Hematopoietic multipotent progenitor cell treated with erythropoietin and hydrocortisone succinate and interleukin-3 and kit ligand, for 4 days (in vitro differentiated cells): ENCODE measurements at regions not wholly inside any gene's neighbourhood (a gene's known extent, or its start where the extent isn't known, plus 50 kb on each side); places are given as distances from the start of the nearest gene placed in this dataset.
"Not testable (repeated sequence)": the region's sequence is repeated elsewhere in the genome, so short reads cannot be mapped to it uniquely, and the experiment has no call there.

Experiments used
- DNase-seq: peaks from one replicate; pipeline ENCODE4 v3.0.0-alpha.2; 2015

DNA sequence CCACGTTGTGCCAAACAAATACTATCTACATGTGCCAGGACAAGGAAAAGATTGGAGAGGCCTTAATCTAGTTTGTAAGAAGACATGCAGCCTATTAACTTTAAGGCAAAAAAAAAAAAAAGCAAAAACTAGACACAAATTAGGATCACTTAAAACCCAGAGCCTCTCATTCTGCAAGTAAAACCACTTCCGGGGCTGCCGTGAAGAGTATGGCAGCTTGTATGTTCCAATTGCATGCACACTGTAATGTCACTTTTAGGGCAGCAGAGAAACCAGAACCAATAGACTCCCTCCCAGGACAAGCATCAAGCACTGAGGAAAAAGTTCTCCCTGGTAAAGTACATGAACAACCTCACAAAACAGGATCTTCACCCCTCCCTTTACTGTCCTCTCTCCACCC lies 70.6 kb downstream of the RSL24D1 start:
- DNase-seq: no peak

DNA sequence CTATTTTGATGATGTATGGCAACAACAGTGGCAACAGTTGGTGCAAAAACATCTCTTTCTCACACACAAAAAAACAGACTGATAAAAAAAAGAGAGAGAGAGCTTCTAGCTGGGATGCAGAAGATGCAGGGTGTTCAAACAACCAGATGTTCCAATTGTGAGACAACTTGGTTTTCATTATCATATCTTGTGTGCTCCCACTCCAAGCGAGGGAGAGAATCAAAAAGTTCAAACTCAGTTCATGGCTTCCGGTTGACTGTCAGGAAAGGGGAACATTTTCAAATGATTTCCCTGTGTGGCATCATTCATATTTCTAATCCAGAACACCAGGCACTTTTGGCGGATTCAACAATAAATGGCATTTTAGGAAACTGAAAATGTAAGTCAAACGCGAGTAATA lies 72.1 kb downstream of the RSL24D1 start:
- DNase-seq: no peak

DNA sequence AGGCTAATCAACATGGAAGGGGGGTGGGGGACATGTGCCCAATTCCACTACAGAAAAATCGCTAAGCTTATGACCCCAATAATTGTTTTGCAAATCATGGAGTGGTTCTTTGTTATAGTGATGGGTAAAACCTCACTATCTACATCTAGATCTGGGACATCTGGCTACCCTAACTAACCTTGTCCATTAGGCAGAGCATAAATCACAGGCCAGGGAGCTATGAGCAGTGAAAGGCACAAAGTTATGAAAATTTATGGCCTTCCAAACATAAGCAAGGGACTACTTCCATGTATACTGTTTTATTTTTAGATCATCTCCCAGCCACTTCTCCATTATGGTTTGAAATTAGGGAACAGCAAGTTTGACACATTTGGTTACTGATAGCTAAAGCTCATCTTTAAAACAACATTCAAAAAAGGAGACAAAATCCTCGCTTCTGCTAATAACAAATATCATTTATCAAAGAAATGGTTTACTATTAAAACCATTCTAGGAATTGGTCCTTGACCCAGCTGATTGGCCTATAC lies 78.3 kb downstream of the RSL24D1 start:
- no peak for DNase-seq

- no peak for DNase-seq
Measured at GRCh38 chr15:55116636-55117035, 80.1 kb downstream of the RSL24D1 start.

- DNase-seq: no peak
Measured at GRCh38 chr15:55113736-55114135, 83.0 kb downstream of the RSL24D1 start.

DNA sequence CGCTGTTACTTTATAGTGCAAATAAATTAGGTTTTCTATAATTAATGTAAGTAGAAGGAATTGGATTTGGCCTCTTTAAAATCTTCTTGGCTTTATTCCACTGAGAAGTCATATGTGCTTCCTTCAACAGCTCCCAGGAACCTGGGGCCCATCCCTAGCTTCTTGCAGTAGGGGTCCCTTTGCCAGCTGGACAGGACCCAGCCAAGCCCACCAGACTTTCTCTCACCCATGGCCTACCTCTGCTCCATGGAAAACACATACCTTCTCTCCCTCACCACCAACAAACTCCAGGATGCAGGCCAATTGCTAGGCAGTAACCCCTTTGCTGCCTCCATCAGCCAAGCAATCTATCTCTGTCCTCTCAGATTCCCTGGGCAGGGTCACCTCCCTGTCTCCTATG lies 84.0 kb downstream of the RSL24D1 start:
- DNase-seq: no peak

DNA sequence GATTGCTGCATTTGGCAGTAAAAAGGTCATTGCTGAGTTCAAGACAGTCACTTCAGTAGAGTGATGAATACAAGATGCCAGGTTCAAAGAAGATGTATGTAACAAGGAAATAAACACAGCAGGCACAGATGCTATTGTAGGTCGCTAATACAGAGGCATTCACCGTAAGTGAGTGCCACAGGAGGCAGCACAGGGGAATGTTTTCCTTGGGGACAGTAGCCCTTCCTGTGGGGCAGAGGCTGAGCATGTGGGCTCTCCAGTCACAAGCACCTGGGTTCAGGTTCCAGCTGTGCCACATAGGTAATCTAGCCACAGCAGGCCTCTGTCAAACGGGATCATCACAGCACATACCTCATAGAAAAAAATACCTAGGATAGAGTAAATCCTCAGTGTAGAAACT lies 86.3 kb downstream of the RSL24D1 start:
- no peak for DNase-seq

- peak; percentile 88 for DNase-seq
Measured at GRCh38 chr15:55108858-55109518, 87.8 kb downstream of the RSL24D1 start.

- DNase-seq: peak; percentile 3
Measured at GRCh38 chr15:55108448-55108847, 88.3 kb downstream of the RSL24D1 start.

DNA sequence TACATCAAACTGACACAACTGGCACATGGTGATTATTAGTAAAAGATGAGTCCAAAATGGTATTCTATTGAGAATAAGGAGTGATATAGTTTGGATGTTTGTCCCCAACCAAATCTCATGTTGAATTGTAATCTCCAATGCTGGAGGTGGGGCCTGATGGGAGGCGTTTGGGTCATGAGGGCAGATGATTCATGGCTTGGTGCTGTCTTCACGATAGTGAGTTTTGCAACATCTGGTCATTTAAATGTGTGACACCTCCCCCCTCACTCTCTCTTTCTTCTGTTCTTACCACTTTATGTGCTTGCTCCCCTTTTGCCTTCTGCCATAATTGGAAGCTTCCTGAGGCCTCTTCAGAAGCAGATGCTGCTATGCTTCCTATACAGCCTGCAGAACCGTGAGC lies 90.6 kb downstream of the RSL24D1 start:
- DNase-seq: no peak

GRCh38 chr15:55094136-55094535 lies 102.6 kb downstream of the RSL24D1 start:
- no peak for DNase-seq

DNA sequence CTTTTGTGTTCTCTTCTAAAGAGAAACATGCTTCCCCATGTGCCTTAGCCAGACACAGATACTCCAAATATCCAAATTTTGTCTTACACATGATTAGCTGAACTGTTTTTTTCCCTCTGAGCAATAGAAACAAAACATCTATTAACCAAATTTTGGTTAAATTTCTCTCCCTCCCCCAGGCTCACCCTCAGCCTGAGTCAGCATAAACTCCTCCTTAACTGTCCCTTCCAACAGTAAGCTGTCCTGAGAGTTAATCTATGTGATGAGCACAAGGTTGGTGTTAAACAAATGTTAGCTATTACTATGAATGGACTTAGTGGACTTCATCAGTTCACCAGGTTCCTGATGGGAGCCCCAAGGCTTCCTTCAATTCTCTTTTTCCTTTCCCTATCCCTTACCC lies 108.5 kb downstream of the RSL24D1 start:
- DNase-seq: no peak

- no peak for DNase-seq
Measured at GRCh38 chr15:55084673-55085072, 112.1 kb downstream of the RSL24D1 start.

DNA sequence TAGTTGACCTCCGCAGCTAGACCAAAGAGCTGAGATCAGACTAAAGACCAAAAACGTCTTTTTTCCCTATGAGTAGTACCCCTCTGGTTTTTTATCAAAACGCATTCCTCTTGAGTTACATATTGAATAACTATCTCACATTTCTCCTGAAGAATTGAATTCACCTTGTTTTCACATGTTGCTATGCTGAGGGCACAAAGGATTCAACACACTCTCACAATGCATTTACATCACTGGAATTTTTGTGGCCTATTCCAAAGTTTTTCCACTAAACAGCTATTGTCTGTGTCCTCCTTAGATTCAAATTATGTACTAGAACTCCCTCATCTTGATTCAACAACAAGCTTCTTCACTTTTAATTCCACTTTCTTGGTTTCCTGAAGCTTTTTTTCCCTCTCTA lies 112.5 kb downstream of the RSL24D1 start:
- DNase-seq: no peak

GRCh38 chr15:55077052-55077451 lies 119.7 kb downstream of the RSL24D1 start:
- DNase-seq: not testable (repeated sequence)

- no peak for DNase-seq
Measured at GRCh38 chr15:55074431-55074830, 122.3 kb downstream of the RSL24D1 start.

DNA sequence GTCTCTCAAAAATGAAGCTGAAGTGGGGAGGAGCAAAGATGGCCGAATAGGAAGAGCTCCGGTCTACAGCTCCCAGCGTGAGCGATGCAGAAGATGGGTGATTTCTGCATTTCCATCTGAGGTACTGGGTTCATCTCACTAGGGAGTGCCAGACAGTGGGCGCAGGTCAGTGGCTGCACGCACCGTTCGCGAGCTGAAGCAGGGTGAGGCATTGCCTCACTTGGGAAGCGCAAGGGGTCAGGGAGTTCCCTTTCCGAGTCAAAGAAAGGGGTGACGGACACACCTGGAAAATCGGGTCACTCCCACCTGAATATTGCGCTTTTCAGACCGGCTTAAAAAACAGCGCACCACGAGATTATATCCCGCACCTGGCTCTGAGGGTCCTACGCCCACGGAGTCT lies 132.8 kb downstream of the RSL24D1 start:
- not testable (repeated sequence) for DNase-seq

GRCh38 chr15:55060836-55061235 lies 135.9 kb downstream of the RSL24D1 start:
- no peak for DNase-seq

- no peak for DNase-seq
Measured at GRCh38 chr15:55056500-55056899, 140.2 kb downstream of the RSL24D1 start.

GRCh38 chr15:55044162-55044561 lies 152.6 kb downstream of the RSL24D1 start:
- DNase-seq: no peak

GRCh38 chr15:55037071-55037470 lies 159.7 kb downstream of the RSL24D1 start:
- DNase-seq: no peak

- DNase-seq: no peak
Measured at GRCh38 chr15:55035749-55036148, 161.0 kb downstream of the RSL24D1 start.

DNA sequence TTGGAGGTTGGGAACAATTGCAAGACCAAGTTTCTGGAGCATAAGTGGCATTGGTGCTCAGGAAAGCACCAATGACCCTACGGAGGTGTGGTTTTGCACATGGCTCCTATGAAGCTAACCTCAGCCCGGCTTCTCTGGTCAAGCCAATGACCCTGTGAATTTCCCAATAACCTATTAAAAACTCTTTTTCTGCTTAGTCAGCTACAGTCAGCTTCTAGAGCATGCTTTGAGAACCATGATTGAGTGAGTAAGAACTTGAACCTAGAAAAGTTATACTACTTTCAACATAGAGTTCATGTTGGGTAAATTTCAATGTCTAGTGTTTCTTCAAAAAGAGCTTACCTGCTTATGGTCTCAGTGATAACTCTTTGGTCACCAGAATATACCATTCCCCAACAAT lies 163.2 kb downstream of the RSL24D1 start:
- no peak for DNase-seq

DNA sequence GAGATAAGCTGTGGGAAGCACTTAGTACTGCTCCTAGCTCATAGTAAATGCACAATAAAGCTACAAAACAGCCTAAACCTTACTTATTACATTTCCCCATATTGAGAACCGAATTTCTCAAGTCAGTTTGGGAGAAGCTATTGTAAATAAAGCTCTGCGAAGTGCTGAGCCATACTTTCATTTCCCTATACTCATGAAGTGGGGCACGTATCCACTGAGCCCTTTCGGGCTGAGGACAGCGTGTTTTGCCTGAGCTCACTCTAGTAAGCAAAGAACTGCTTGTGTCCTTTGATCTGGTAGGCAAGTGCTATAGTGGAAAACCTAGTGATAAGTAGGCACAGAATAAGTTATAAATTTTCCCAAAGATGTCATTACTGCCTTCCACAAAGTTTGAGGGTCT lies 165.0 kb downstream of the RSL24D1 start:
- DNase-seq: no peak

GRCh38 chr15:55026381-55026780 lies 170.4 kb downstream of the RSL24D1 start:
- no peak for DNase-seq
